Karpas-422 (cell line): ENCODE measurements at regions not wholly inside any gene's neighbourhood (a gene's known extent, or its start where the extent isn't known, plus 50 kb on each side); places are given as distances from the start of the nearest gene placed in this dataset.
"Not testable (repeated sequence)": the region's sequence is repeated elsewhere in the genome, so short reads cannot be mapped to it uniquely, and the experiment has no call there.

Experiments
- DNase-seq: peaks from one replicate; pipeline ENCODE4 v3.0.0-alpha.2; 2015
- H2AFZ ChIP-seq: fragments of 200-600 bp; sonication (generic); 2 replicates; pipeline ENCODE4 v1.6.1; 2014; ENCODE audit warnings: antibody characterized with exemption, low read length, mixed read lengths
- H3K27ac ChIP-seq: fragments of 200-600 bp; sonication (generic); 2 replicates; pipeline ENCODE4 v1.5.1; 2014; ENCODE audit warnings: mild to moderate bottlenecking, low read length, moderate library complexity
- H3K27me3 ChIP-seq: fragments of 200-600 bp; sonication (generic); 2 replicates; pipeline ENCODE4 v1.6.1; 2014; ENCODE audit warnings: low read length, mixed read lengths
- H3K36me3 ChIP-seq: fragments of 200-600 bp; sonication (generic); 2 replicates; pipeline ENCODE4 v1.6.1; 2014; ENCODE audit warnings: low read length, mixed read lengths; ENCODE audit not compliant: insufficient read depth
- H3K4me1 ChIP-seq: fragments of 200-600 bp; sonication (generic); 2 replicates; pipeline ENCODE4 v1.6.1; 2014; ENCODE audit warnings: mild to moderate bottlenecking, low read length, mixed read lengths
- H3K4me2 ChIP-seq: fragments of 200-600 bp; sonication (generic); 2 replicates; pipeline ENCODE4 v1.6.1; 2014; ENCODE audit warnings: low read length, low read depth, mild to moderate bottlenecking; ENCODE audit not compliant: poor library complexity, severe bottlenecking
- H3K4me3 ChIP-seq: fragments of 200-600 bp; sonication (generic); 2 replicates; pipeline ENCODE4 v1.5.1; 2014; ENCODE audit warnings: mild to moderate bottlenecking, antibody characterized with exemption, low read length, mixed read lengths
- H3K79me2 ChIP-seq: fragments of 200-600 bp; sonication (generic); 2 replicates; pipeline ENCODE4 v1.6.1; 2014; ENCODE audit warnings: mild to moderate bottlenecking, low read length, mixed read lengths
- H3K9ac ChIP-seq: fragments of 200-600 bp; sonication (generic); 2 replicates; pipeline ENCODE4 v1.6.0; 2014; ENCODE audit warnings: low read length
- H3K9me2 ChIP-seq: fragments of 200-600 bp; sonication (generic), shearing (Covaris generic); replicated peaks from 2 replicates; pipeline ENCODE4 v1.6.0; 2014; ENCODE audit warnings: mild to moderate bottlenecking, low read length, moderate library complexity; ENCODE audit not compliant: insufficient read depth
- H3K9me3 ChIP-seq: fragments of 300-700, 200-600 bp; sonication (generic); 2 replicates; pipeline ENCODE4 v1.6.1; 2014; ENCODE audit warnings: low read length, mixed read lengths
- H4K20me1 ChIP-seq: fragments of 200-600 bp; sonication (generic); 2 replicates; pipeline ENCODE4 v1.6.1; 2014; ENCODE audit warnings: mild to moderate bottlenecking, antibody characterized with exemption, low read length, low read depth; ENCODE audit not compliant: insufficient read depth

GRCh38 chr16:79993629-79994209 lies 393.2 kb upstream of the MAF start:
- no peak overlapping the region for H3K4me3 ChIP-seq
- no peaks in the 10 kb centered on the region for H3K36me3 ChIP-seq
- H3K9me3 ChIP-seq, result no peaks in the 10 kb centered on the region
- no peaks in the 10 kb centered on the region for H3K9me2 ChIP-seq
- no peaks in the 10 kb centered on the region for H3K27me3 ChIP-seq
- H3K27ac ChIP-seq, result no peak overlapping the region
- H4K20me1 ChIP-seq, result no peaks in the 10 kb centered on the region
- no peak for DNase-seq
- no peaks in the 10 kb centered on the region for H3K79me2 ChIP-seq
- no peaks in the 10 kb centered on the region for H3K4me1 ChIP-seq
- no peak overlapping the region for H2AFZ ChIP-seq
- H3K9ac ChIP-seq, result no peak overlapping the region
- H3K4me2 ChIP-seq, result no peak overlapping the region

DNA sequence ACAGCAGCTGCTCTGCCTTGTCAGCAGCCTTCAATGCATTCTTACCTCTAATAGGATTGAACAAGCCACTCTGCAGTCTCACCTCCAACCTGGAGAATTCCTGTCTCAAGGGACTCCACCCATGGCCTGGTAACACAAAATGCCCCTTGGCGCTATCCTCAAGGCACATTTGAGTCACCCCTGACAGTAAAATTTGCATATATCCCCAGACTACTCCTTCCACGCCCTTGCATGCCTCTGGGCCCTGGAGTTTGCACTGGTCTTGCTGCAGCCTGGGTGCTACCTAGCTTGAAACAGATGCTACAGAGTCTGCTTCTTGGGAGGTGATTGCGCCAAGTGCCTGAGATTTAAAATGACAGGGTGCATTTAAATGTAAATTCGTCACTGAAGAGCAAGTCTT lies 391.4 kb upstream of the MAF start:
- Histone ChIP-seq H3K27me3 (no peaks in the 10 kb centered on the region), H4K20me1 (no peaks in the 10 kb centered on the region), H3K9me3 (no peaks in the 10 kb centered on the region), H3K9me2 (no peaks in the 10 kb centered on the region), H3K4me2 (no peak overlapping the region), H3K36me3 (no peaks in the 10 kb centered on the region), H3K27ac (no peak overlapping the region), H3K4me3 (no peak overlapping the region), H3K4me1 (no peaks in the 10 kb centered on the region), H3K79me2 (no peaks in the 10 kb centered on the region), H2AFZ (no peak overlapping the region), H3K9ac (no peak overlapping the region)
- DNase-seq, result no peak

DNA sequence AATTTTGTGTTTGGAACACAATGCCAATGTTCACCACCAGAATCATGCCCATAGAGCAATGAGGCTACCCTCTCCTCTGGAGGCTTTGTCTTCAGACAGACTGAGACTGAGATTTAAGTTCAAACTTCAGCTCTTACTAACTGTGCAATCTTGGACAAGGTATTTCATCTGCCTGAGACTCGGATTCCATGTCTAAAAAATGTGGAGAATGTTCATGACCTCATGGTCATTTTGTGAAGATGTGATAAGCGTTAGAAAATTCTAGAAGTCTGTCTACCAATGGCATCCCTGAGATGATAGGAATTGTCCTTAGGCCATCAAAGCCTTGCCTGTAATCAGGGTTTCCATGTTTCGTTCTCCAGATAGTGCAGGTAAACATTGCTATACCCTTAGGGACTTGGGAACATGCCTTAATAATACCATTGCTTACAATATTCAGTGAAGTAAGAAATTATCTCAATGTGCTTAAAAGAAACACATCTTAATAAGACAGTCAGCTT lies 388.2 kb upstream of the MAF start:
- H3K9ac ChIP-seq, result no peak overlapping the region
- no peaks in the 10 kb centered on the region for H3K4me1 ChIP-seq
- no peaks in the 10 kb centered on the region for H3K36me3 ChIP-seq
- H3K9me2 ChIP-seq, result no peaks in the 10 kb centered on the region
- H3K79me2 ChIP-seq, result no peaks in the 10 kb centered on the region
- no peak overlapping the region for H3K27ac ChIP-seq
- H3K4me2 ChIP-seq, result no peak overlapping the region
- no peaks in the 10 kb centered on the region for H4K20me1 ChIP-seq
- no peaks in the 10 kb centered on the region for H3K9me3 ChIP-seq
- no peak overlapping the region for H3K4me3 ChIP-seq
- no peaks in the 10 kb centered on the region for H3K27me3 ChIP-seq
- DNase-seq, result no peak
- no peak overlapping the region for H2AFZ ChIP-seq

DNA sequence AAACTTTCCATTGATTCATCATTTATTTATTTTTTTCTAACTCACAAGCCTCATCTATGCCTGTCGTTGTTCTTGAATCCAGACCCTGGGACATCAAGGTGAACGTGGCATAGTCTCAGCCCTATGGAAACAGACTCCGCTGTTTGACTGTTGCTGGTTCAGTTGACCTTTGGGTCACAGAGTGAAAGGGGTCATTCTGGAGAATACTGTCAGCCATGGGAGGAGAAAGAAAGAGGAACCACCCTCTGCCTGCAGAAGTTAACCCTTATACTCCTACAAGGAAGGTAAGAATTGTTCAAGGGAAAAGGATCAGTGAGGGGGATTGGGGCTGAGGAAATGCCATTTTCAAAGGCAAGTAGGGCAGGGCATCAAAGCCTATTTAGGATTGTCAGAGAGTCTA lies 387.6 kb upstream of the MAF start:
- no peak for DNase-seq
- H3K4me3 ChIP-seq, result no peak overlapping the region
- no peak overlapping the region for H3K4me2 ChIP-seq
- no peaks in the 10 kb centered on the region for H4K20me1 ChIP-seq
- H3K9me2 ChIP-seq, result no peaks in the 10 kb centered on the region
- no peaks in the 10 kb centered on the region for H3K9me3 ChIP-seq
- no peaks in the 10 kb centered on the region for H3K27me3 ChIP-seq
- no peak overlapping the region for H3K27ac ChIP-seq
- H3K79me2 ChIP-seq, result no peaks in the 10 kb centered on the region
- no peaks in the 10 kb centered on the region for H3K36me3 ChIP-seq
- no peaks in the 10 kb centered on the region for H3K4me1 ChIP-seq
- H2AFZ ChIP-seq, result no peak overlapping the region
- H3K9ac ChIP-seq, result no peak overlapping the region

DNA sequence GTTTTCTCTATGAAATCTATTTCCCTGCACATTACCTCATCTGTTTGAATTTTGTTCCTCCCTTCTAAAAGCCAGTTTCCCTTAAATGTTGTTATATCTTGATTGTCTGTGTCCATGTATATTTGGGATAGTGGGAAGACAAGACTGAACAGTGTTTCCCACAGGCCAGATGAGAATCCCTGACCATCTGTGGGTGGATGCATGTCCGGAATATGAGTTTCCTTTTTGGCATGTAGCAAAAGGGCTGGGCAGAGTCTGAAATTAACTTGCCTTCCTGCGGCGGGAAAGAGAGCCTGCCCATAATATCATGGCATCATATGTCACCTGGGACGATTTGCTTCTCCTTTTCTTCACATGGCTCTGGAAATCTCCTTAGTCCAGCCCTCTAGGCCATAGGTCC lies 385.8 kb upstream of the MAF start:
- no peak for DNase-seq
- Histone ChIP-seq H3K9me3 (no peaks in the 10 kb centered on the region), H3K4me2 (no peak overlapping the region), H3K27me3 (no peaks in the 10 kb centered on the region), H3K9ac (no peak overlapping the region), H3K36me3 (no peaks in the 10 kb centered on the region), H4K20me1 (no peaks in the 10 kb centered on the region), H3K79me2 (no peaks in the 10 kb centered on the region), H2AFZ (no peak overlapping the region), H3K9me2 (no peaks in the 10 kb centered on the region), H3K4me1 (no peaks in the 10 kb centered on the region), H3K27ac (no peak overlapping the region), H3K4me3 (no peak overlapping the region)

- no peaks in the 10 kb centered on the region for H3K9me3 ChIP-seq
- no peak for DNase-seq
These were observed 385.1 kb upstream of the MAF start for GRCh38 chr16:79985606-79986005.

GRCh38 chr16:79984149-79984548 lies 383.6 kb upstream of the MAF start:
- not testable (repeated sequence) for H3K9ac ChIP-seq, H3K79me2 ChIP-seq, H3K9me3 ChIP-seq, H3K4me1 ChIP-seq, H3K27ac ChIP-seq, H3K9me2 ChIP-seq, DNase-seq, H3K4me2 ChIP-seq, H3K4me3 ChIP-seq, H4K20me1 ChIP-seq, H3K36me3 ChIP-seq, H2AFZ ChIP-seq, H3K27me3 ChIP-seq

More at GRCh38 chr16:79985606-79986005, 385.1 kb upstream of the MAF start:
- Histone ChIP-seq H3K79me2 (no peaks in the 10 kb centered on the region), H4K20me1 (no peaks in the 10 kb centered on the region), H3K9ac (no peak overlapping the region), H3K4me2 (no peak overlapping the region), H3K27ac (no peak overlapping the region), H3K27me3 (no peaks in the 10 kb centered on the region), H2AFZ (no peak overlapping the region), H3K4me1 (no peaks in the 10 kb centered on the region), H3K9me2 (no peaks in the 10 kb centered on the region), H3K36me3 (no peaks in the 10 kb centered on the region), H3K4me3 (no peak overlapping the region)

DNA sequence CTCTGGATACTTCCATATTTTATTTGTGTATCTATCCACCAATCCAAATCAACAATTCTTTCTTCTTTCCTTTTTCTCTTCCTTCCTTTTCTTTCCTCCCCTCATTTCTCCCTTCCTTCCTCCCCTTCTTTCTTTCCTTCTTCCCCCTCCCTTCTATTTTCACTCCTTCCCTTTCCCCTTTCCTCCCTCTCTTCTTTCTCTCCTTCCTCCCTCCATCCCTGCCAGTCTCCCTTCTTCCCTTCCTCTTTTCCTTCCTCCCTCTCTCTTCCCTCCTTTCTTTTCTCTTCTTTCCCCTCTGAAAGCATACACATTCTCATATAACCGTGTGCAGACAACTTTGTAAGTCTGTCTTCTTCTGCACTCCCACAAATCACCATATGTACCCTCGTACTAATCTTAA lies 382.3 kb upstream of the MAF start:
- H3K27me3 ChIP-seq, result no peaks in the 10 kb centered on the region

DNA sequence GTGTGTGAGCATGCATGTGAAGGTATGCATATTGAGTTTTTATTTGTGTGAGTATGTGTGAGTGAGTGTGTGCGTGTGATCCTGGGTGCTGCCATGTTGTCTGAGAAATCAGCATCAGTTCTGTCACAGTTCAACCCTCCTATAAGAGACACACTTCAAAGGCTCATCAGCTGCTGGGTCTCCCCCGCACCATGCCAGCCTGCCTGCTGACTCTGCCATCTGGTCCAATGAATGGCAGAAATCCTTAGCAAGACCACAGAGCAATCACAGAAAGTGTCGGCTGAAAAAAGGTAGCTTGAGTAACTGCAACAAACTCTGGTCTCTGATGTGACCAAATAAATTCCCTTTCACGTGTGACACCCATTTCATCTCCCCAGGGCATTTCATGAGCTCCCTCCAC lies 381.8 kb upstream of the MAF start:
- DNase-seq, result no peak

More for the DNA sequence above, 382.3 kb upstream of the MAF start:
- H3K4me3 ChIP-seq, result no peak overlapping the region
- no peak overlapping the region for H3K27ac ChIP-seq
- no peak overlapping the region for H3K9ac ChIP-seq
- DNase-seq, result no peak
- H3K9me2 ChIP-seq, result no peaks in the 10 kb centered on the region
- H2AFZ ChIP-seq, result no peak overlapping the region
- no peaks in the 10 kb centered on the region for H3K36me3 ChIP-seq
- H3K79me2 ChIP-seq, result no peaks in the 10 kb centered on the region
- no peaks in the 10 kb centered on the region for H3K9me3 ChIP-seq
- H4K20me1 ChIP-seq, result no peaks in the 10 kb centered on the region
- no peak overlapping the region for H3K4me2 ChIP-seq
- no peaks in the 10 kb centered on the region for H3K4me1 ChIP-seq

More for the DNA sequence above, 381.8 kb upstream of the MAF start:
- no peak overlapping the region for H3K9ac ChIP-seq
- no peaks in the 10 kb centered on the region for H3K27me3 ChIP-seq
- no peaks in the 10 kb centered on the region for H3K36me3 ChIP-seq
- no peak overlapping the region for H3K4me3 ChIP-seq
- no peak overlapping the region for H2AFZ ChIP-seq
- H3K9me3 ChIP-seq, result no peaks in the 10 kb centered on the region
- no peaks in the 10 kb centered on the region for H3K9me2 ChIP-seq
- H3K4me2 ChIP-seq, result no peak overlapping the region
- no peaks in the 10 kb centered on the region for H3K4me1 ChIP-seq
- H3K79me2 ChIP-seq, result no peaks in the 10 kb centered on the region
- no peaks in the 10 kb centered on the region for H4K20me1 ChIP-seq
- H3K27ac ChIP-seq, result no peak overlapping the region
